ENCODE measurements at regions not wholly inside any gene's neighbourhood (a gene's known extent, or its start where the extent isn't known, plus 50 kb on each side); places are given as distances from the start of the nearest gene placed in this dataset.
"Not testable (repeated sequence)": the region's sequence is repeated elsewhere in the genome, so short reads cannot be mapped to it uniquely, and the experiment has no call there.

GRCh38 chr13:52254299-52254698, 94.9 kb upstream of the NEK3 start:
- not testable (repeated sequence) for TF ChIP-seq CTCF (IDR thresholded peaks at IDR 0.05; ENCODE audit: insufficient read depth, low read depth, low read length); EZH2 (IDR thresholded peaks at IDR 0.05; ENCODE audit: insufficient read depth, low read length)

Data from astrocyte (in vitro differentiated cells and primary cell).